Lung (tissue), 11 donors: ENCODE measurements at regions not wholly inside any gene's neighbourhood (a gene's known extent, or its start where the extent isn't known, plus 50 kb on each side); places are given as distances from the start of the nearest gene placed in this dataset.

Experiments
- ATAC-seq: fragments of 200-7000 bp; cut with Tn5 transposase; one replicate; pipeline ENCODE4 v1.9.1; 2020; ENCODE audit warnings: moderate number of reproducible peaks; ENCODE audit not compliant: insufficient read depth, low FRiP score
- DNase-seq, 3 donors: peaks; one replicate each; pipeline ENCODE4 v3.0.0-alpha.2; 2013 to 2017
- H3K27ac ChIP-seq, 2 donors: one replicate each; pipeline ENCODE4 v1.5.1; 2013; ENCODE audit warnings: mild to moderate bottlenecking in 2 of 2, moderate library complexity in 2 of 2, control low read depth in 1 of 2, inconsistent platforms in 1 of 2, low read depth in 1 of 2, low read length in 1 of 2
- H3K27me3 ChIP-seq, 3 donors: one replicate each; pipeline ENCODE4 v1.5.1; 2013; ENCODE audit warnings: low read length in 2 of 3; ENCODE audit not compliant: control insufficient read depth in 3 of 3, insufficient read depth in 3 of 3
- H3K36me3 ChIP-seq, 4 donors: one replicate each; pipeline ENCODE4 v1.5.1; 2013; ENCODE audit warnings: low read length in 4 of 4, mild to moderate bottlenecking in 1 of 4, moderate library complexity in 1 of 4; ENCODE audit not compliant: control insufficient read depth in 4 of 4, insufficient read depth in 4 of 4
- H3K4me1 ChIP-seq, 5 donors: one replicate each; pipeline ENCODE4 v1.5.1; 2013; ENCODE audit warnings: low read length in 5 of 5, mild to moderate bottlenecking in 2 of 5, moderate library complexity in 1 of 5; ENCODE audit not compliant: control insufficient read depth in 5 of 5, insufficient read depth in 5 of 5
- H3K4me3 ChIP-seq: one replicate; pipeline ENCODE4 v1.5.1; 2013; ENCODE audit warnings: mild to moderate bottlenecking, control low read depth, moderate library complexity
- H3K9ac ChIP-seq, 2 donors: one replicate each; pipeline ENCODE4 v1.5.1; 2013; ENCODE audit warnings: low read length in 2 of 2, control low read depth in 1 of 2; ENCODE audit not compliant: insufficient read depth in 1 of 2
- H3K9me3 ChIP-seq, 4 donors: one replicate each; pipeline ENCODE4 v1.5.1; 2013; ENCODE audit warnings: low read length in 3 of 4, mild to moderate bottlenecking in 1 of 4, moderate library complexity in 1 of 4; ENCODE audit not compliant: control insufficient read depth in 4 of 4, insufficient read depth in 3 of 4
- CTCF ChIP-seq: IDR thresholded peaks from 2 replicates; pipeline ENCODE4 v1.5.1; 2012; ENCODE audit warnings: mild to moderate bottlenecking; ENCODE audit errors: control extremely low read depth, extremely low read depth
- WGBS, 2 donors: extraction: QIAGEN DNeasy Blood & Tissue Kit; methylation state at CpG; one replicate each; pipeline ENCODE4 v1.1.7; 2013; 5-methylcytosine and 5-hydroxymethylcytosine counted together
- donor health status: control.
- donor health status: control.
- donor health status: Bipolar disorder and iron deficiency.
- donor health status: healthy.
- donor health status: DM: yes; HTN: yes; CAD: no.

- no peak overlapping the region for H3K27ac ChIP-seq
- ATAC-seq: no peak
Measured at GRCh38 chr16:79723583-79724168, 123.1 kb upstream of the MAF start.

GRCh38 chr16:79721270-79721669, 120.7 kb upstream of the MAF start:
- Histone ChIP-seq H3K27me3 (no peaks in the 10 kb centered on the region), H3K36me3 (peaks cover 0 to 2% (median 0%) of the 10 kb centered on the region in 4 donors), H3K4me3 (no peak overlapping the region), H3K9me3 (no peaks in the 10 kb centered on the region), H3K9ac (no peak overlapping the region), H3K27ac (no peak overlapping the region), H3K4me1 (peaks cover 0 to 38% (median 16%) of the 10 kb centered on the region in 5 donors)
- DNase-seq (peak in 2 of 3 donors; percentile 50 to 65), ATAC-seq (no peak)
- no peak for TF ChIP-seq CTCF
- 74 to 82% methylated on average over 6 of the region's 6 CpGs for WGBS, 2 donors

More at GRCh38 chr16:79723583-79724168, 123.1 kb upstream of the MAF start:
- Histone ChIP-seq H3K9ac (no peak overlapping the region), H3K36me3 (peaks cover 0 to 2% (median 0%) of the 10 kb centered on the region in 4 donors), H3K9me3 (no peaks in the 10 kb centered on the region), H3K4me1 (peaks cover 0 to 21% (median 6%) of the 10 kb centered on the region in 5 donors), H3K4me3 (no peak overlapping the region), H3K27me3 (no peaks in the 10 kb centered on the region)
- 88 to 91% methylated on average over 8 of the region's 8 CpGs for whole genome bisulfite sequencing, 2 donors
- no peak for DNase-seq
- no peak for TF ChIP-seq CTCF

GRCh38 chr16:79717333-79718137, 117.0 kb upstream of the MAF start:
- Histone ChIP-seq H3K4me1 (peaks cover 0 to 42% (median 20%) of the 10 kb centered on the region in 5 donors), H3K36me3 (peaks cover 0 to 2% (median 0%) of the 10 kb centered on the region in 4 donors), H3K27me3 (no peaks in the 10 kb centered on the region), H3K9me3 (peaks cover 0 to 1% (median 0%) of the 10 kb centered on the region in 4 donors), H3K4me3 (no peak overlapping the region), H3K9ac (no peak overlapping the region), H3K27ac (peak overlapping the region in 1 of 2 donors; percentile 31)
- no peak for TF ChIP-seq CTCF
- DNase-seq: peak in 1 of 3 donors; percentile 30
- ATAC-seq: no peak
- WGBS, 2 donors: 78% methylated on average over 8 of the region's 8 CpGs
